Type B pancreatic cell (in vitro differentiated cells): ENCODE measurements at regions not wholly inside any gene's neighbourhood (a gene's known extent, or its start where the extent isn't known, plus 50 kb on each side); places are given as distances from the start of the nearest gene placed in this dataset.

ENCODE experiments used
- DNase-seq: peaks from one replicate; pipeline ENCODE4 v3.0.0; 2021; ENCODE audit warnings: mixed read lengths; ENCODE audit not compliant: unreplicated experiment; ENCODE audit errors: extremely low spot score
- H3K27ac Mint-ChIP-seq: 2 replicates; pipeline ENCODE4 v1.8.0; 2021; ENCODE audit warnings: mild to moderate bottlenecking, mixed read lengths
- H3K27me3 Mint-ChIP-seq: 2 replicates; pipeline ENCODE4 v1.8.0; 2021; ENCODE audit warnings: mixed read lengths
- H3K36me3 Mint-ChIP-seq: 2 replicates; pipeline ENCODE4 v1.8.0; 2021; ENCODE audit warnings: mixed read lengths
- H3K4me1 Mint-ChIP-seq: one replicate; pipeline ENCODE4 v1.8.0; 2021; ENCODE audit warnings: mixed read lengths; ENCODE audit not compliant: unreplicated experiment
- H3K4me3 Mint-ChIP-seq: 2 replicates; pipeline ENCODE4 v1.8.0; 2021; ENCODE audit warnings: mild to moderate bottlenecking, mixed read lengths
- H3K9me3 Mint-ChIP-seq: 2 replicates; pipeline ENCODE4 v1.8.0; 2021; ENCODE audit warnings: mixed read lengths
- CTCF ChIP-seq: fragments of 200-600 bp; sonication (generic); conservative IDR thresholded peaks from 2 replicates; pipeline ENCODE4 v1.5.0; 2021; ENCODE audit warnings: antibody characterized with exemption, mild to moderate bottlenecking

GRCh38 chr5:58259685-58260152 is 200.2 kb downstream of the PLK2 start:
- no peak for DNase-seq
- Mint-ChIP-seq H3K27me3 (no peaks in the 10 kb centered on the region), H3K4me3 (peak overlapping the region; percentile 46), H3K4me1 (peaks cover 11% of the 10 kb centered on the region), H3K9me3 (peaks cover 5% of the 10 kb centered on the region), H3K36me3 (no peaks in the 10 kb centered on the region), H3K27ac (peak overlapping the region; percentile 86)
- TF ChIP-seq CTCF: no peak

- TF ChIP-seq CTCF: no peak
- Mint-ChIP-seq H3K9me3 (peaks cover 5% of the 10 kb centered on the region), H3K4me1 (peaks cover 11% of the 10 kb centered on the region), H3K27me3 (no peaks in the 10 kb centered on the region), H3K36me3 (no peaks in the 10 kb centered on the region), H3K27ac (peak overlapping the region; percentile 86), H3K4me3 (peak overlapping the region; percentile 46)
- DNase-seq: no peak
These were observed 200.8 kb downstream of the PLK2 start for GRCh38 chr5:58258984-58259684.

GRCh38 chr5:58255970-58256369 is 203.9 kb downstream of the PLK2 start:
- Mint-ChIP-seq H3K27me3 (no peaks in the 10 kb centered on the region), H3K4me1 (peaks cover 11% of the 10 kb centered on the region), H3K9me3 (peaks cover 5% of the 10 kb centered on the region), H3K4me3 (no peak overlapping the region), H3K27ac (no peak overlapping the region), H3K36me3 (no peaks in the 10 kb centered on the region)
- TF ChIP-seq CTCF: no peak
- no peak for DNase-seq

GRCh38 chr5:58255386-58255785 is 204.5 kb downstream of the PLK2 start:
- Mint-ChIP-seq H3K27ac (no peak overlapping the region), H3K27me3 (no peaks in the 10 kb centered on the region), H3K9me3 (peaks cover 5% of the 10 kb centered on the region), H3K36me3 (no peaks in the 10 kb centered on the region), H3K4me3 (no peak overlapping the region), H3K4me1 (peaks cover 11% of the 10 kb centered on the region)
- no peak for TF ChIP-seq CTCF
- no peak for DNase-seq

- TF ChIP-seq CTCF: no peak
- Mint-ChIP-seq H3K36me3 (no peaks in the 10 kb centered on the region), H3K4me3 (no peak overlapping the region), H3K9me3 (no peaks in the 10 kb centered on the region), H3K27me3 (no peaks in the 10 kb centered on the region), H3K27ac (no peak overlapping the region), H3K4me1 (peaks cover 5% of the 10 kb centered on the region)
- DNase-seq: no peak
These were observed 211.7 kb downstream of the PLK2 start for GRCh38 chr5:58248221-58248620.
